ENCODE measurements at regions not wholly inside any gene's neighbourhood (a gene's known extent, or its start where the extent isn't known, plus 50 kb on each side); places are given as distances from the start of the nearest gene placed in this dataset.

DNA sequence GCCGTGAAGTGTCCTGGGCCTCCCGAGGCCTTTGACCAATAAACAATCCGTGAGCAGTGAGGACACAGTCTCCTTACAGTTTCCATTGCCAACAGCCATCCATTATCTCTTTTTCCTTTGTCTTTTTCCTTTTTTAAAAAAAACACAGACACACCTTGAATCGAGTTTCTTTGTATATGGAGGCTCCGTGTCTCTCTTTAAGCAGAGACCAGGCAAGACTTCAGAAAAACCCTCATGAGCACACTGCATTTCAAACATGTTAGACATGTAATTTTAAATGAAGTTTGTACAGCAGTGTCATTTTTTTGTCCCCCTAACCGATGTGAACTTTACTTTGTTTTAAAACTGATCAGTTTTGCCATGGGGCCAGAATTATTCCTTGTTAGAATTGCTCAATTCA is 111.1 kb downstream of the SPTSSA start:
- no peak for TF ChIP-seq POLR2A (IDR thresholded peaks at IDR 0.05)
- TF ChIP-seq, protein P1, sequence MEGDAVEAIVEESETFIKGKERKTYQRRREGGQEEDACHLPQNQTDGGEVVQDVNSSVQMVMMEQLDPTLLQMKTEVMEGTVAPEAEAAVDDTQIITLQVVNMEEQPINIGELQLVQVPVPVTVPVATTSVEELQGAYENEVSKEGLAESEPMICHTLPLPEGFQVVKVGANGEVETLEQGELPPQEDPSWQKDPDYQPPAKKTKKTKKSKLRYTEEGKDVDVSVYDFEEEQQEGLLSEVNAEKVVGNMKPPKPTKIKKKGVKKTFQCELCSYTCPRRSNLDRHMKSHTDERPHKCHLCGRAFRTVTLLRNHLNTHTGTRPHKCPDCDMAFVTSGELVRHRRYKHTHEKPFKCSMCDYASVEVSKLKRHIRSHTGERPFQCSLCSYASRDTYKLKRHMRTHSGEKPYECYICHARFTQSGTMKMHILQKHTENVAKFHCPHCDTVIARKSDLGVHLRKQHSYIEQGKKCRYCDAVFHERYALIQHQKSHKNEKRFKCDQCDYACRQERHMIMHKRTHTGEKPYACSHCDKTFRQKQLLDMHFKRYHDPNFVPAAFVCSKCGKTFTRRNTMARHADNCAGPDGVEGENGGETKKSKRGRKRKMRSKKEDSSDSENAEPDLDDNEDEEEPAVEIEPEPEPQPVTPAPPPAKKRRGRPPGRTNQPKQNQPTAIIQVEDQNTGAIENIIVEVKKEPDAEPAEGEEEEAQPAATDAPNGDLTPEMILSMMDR (IDR thresholded peaks at IDR 0.05), result no peak

Measured in heart left ventricle (tissue), 13 donors.